ENCODE measurements at regions not wholly inside any gene's neighbourhood (a gene's known extent, or its start where the extent isn't known, plus 50 kb on each side); places are given as distances from the start of the nearest gene placed in this dataset.
A peak's percentile ranks its signal among the peaks of the same experiment; 100 is the strongest.
"Not testable (repeated sequence)": the region's sequence is repeated elsewhere in the genome, so short reads cannot be mapped to it uniquely, and the experiment has no call there.

GRCh38 chr2:239728751-239729150 lies 296.4 kb downstream of the NDUFA10 start:
- intact Hi-C loops (cut with DNase I): no loop called here
- peak; percentile 75 for DNase-seq (ENCODE audit: low spot score)

- DNase-seq (ENCODE audit: low spot score): peak; percentile 84
Measured at GRCh38 chr2:239727776-239728600, 297.2 kb downstream of the NDUFA10 start.

GRCh38 chr2:239727182-239727775 lies 297.9 kb downstream of the NDUFA10 start:
- DNase-seq (ENCODE audit: low spot score): peak; percentile 46
- intact Hi-C loops (cut with DNase I): no loop called here

More at GRCh38 chr2:239727776-239728600, 297.2 kb downstream of the NDUFA10 start:
- intact Hi-C loops (cut with DNase I): no loop called here

GRCh38 chr2:239726631-239727181 lies 298.4 kb downstream of the NDUFA10 start:
- DNase-seq (ENCODE audit: low spot score): peak; percentile 74
- intact Hi-C loops (cut with DNase I): no loop called here

GRCh38 chr2:239726091-239726591 lies 299.0 kb downstream of the NDUFA10 start:
- peak; percentile 68 for DNase-seq (ENCODE audit: low spot score)
- intact Hi-C loops (cut with DNase I): no loop called here

- DNase-seq (ENCODE audit: low spot score): peak; percentile 79
- intact Hi-C loops (cut with DNase I): no loop called here
Measured at GRCh38 chr2:239725551-239725890, 299.6 kb downstream of the NDUFA10 start.

- intact Hi-C loops (cut with DNase I): no loop called here
- peak; percentile 68 for DNase-seq (ENCODE audit: low spot score)
Measured at GRCh38 chr2:239724851-239725550, 300.1 kb downstream of the NDUFA10 start.

GRCh38 chr2:239724194-239724849 lies 300.8 kb downstream of the NDUFA10 start:
- peak; percentile 64 for DNase-seq (ENCODE audit: low spot score)

GRCh38 chr2:239723486-239724193 lies 301.5 kb downstream of the NDUFA10 start:
- intact Hi-C loops (cut with DNase I): no loop called here
- peak; percentile 32 for DNase-seq (ENCODE audit: low spot score)

More at GRCh38 chr2:239724194-239724849, 300.8 kb downstream of the NDUFA10 start:
- intact Hi-C loops (cut with DNase I): no loop called here

- peak; percentile 65 for DNase-seq (ENCODE audit: low spot score)
- intact Hi-C loops (cut with DNase I): no loop called here
Measured at GRCh38 chr2:239722760-239723470, 302.2 kb downstream of the NDUFA10 start.

- intact Hi-C loops (cut with DNase I): no loop called here
- peak; percentile 74 for DNase-seq (ENCODE audit: low spot score)
Measured at GRCh38 chr2:239721991-239722759, 303.0 kb downstream of the NDUFA10 start.

- DNase-seq (ENCODE audit: low spot score): no peak
- intact Hi-C loops (cut with DNase I): no loop called here
Measured at GRCh38 chr2:239721531-239721930, 303.6 kb downstream of the NDUFA10 start.

- peak; percentile 77 for DNase-seq (ENCODE audit: low spot score)
- intact Hi-C loops (cut with DNase I): no loop called here
Measured at GRCh38 chr2:239720361-239721360, 304.5 kb downstream of the NDUFA10 start.

GRCh38 chr2:239719791-239720360 lies 305.3 kb downstream of the NDUFA10 start:
- peak; percentile 38 for DNase-seq (ENCODE audit: low spot score)
- intact Hi-C loops (cut with DNase I): no loop called here

GRCh38 chr2:239718991-239719390 lies 306.2 kb downstream of the NDUFA10 start:
- intact Hi-C loops (cut with DNase I); DNase-seq (ENCODE audit: low spot score): not testable (repeated sequence)

- intact Hi-C loops (cut with DNase I): no loop called here
- DNase-seq (ENCODE audit: low spot score): peak; percentile 79
Measured at GRCh38 chr2:239717706-239718105, 307.4 kb downstream of the NDUFA10 start.

Data from posterior vena cava (tissue), 2 donors.